ENCODE measurements at regions not wholly inside any gene's neighbourhood (a gene's known extent, or its start where the extent isn't known, plus 50 kb on each side); places are given as distances from the start of the nearest gene placed in this dataset.

DNA sequence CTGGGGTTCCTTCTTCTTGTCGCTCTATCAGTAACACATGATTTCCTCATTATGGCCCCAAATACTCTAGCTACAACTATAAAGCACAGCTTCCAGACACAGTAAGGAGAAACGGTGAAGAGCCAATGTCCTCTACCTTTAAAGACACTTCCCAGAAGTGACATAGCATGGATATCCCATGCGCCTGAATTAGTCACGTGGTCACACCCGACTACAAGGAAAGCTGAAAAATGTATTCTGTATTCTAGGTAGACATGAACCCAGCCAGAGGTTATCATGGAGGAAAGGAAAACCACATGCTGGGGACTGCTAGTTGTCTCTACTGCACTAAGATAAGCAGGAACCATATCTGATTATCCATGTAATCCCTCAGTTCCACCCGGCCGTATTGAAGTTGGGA, 244.3 kb downstream of the LMX1A start:
- TF ChIP-seq CEBPB (IDR thresholded peaks at IDR 0.05; ENCODE audit: low read depth) = no peak
- TF ChIP-seq ZNF274 (IDR thresholded peaks at IDR 0.05; ENCODE audit: low read depth, low read length) = no peak
- TF ChIP-seq EZH2 (IDR thresholded peaks at IDR 0.05) = no peak
- TF ChIP-seq, protein P1, sequence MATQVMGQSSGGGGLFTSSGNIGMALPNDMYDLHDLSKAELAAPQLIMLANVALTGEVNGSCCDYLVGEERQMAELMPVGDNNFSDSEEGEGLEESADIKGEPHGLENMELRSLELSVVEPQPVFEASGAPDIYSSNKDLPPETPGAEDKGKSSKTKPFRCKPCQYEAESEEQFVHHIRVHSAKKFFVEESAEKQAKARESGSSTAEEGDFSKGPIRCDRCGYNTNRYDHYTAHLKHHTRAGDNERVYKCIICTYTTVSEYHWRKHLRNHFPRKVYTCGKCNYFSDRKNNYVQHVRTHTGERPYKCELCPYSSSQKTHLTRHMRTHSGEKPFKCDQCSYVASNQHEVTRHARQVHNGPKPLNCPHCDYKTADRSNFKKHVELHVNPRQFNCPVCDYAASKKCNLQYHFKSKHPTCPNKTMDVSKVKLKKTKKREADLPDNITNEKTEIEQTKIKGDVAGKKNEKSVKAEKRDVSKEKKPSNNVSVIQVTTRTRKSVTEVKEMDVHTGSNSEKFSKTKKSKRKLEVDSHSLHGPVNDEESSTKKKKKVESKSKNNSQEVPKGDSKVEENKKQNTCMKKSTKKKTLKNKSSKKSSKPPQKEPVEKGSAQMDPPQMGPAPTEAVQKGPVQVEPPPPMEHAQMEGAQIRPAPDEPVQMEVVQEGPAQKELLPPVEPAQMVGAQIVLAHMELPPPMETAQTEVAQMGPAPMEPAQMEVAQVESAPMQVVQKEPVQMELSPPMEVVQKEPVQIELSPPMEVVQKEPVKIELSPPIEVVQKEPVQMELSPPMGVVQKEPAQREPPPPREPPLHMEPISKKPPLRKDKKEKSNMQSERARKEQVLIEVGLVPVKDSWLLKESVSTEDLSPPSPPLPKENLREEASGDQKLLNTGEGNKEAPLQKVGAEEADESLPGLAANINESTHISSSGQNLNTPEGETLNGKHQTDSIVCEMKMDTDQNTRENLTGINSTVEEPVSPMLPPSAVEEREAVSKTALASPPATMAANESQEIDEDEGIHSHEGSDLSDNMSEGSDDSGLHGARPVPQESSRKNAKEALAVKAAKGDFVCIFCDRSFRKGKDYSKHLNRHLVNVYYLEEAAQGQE (IDR thresholded peaks at IDR 0.05; ENCODE audit: low read depth) = no peak
- TF ChIP-seq YY1 (IDR thresholded peaks at IDR 0.05; ENCODE audit: extremely low read depth, insufficient replicate concordance, low read depth, low read length) = no peak
- no peak for TF ChIP-seq POLR2AphosphoS5 (IDR thresholded peaks at IDR 0.05; ENCODE audit: low read depth, low read length)
- TF ChIP-seq TCF7L2 (IDR thresholded peaks at IDR 0.05; ENCODE audit: borderline replicate concordance, extremely low read depth, insufficient read depth, insufficient read length) = no peak
- no peak for TF ChIP-seq SP1 (IDR thresholded peaks at IDR 0.05; ENCODE audit: low read depth)
- no peak for TF ChIP-seq CTCF (IDR thresholded peaks at IDR 0.05 in 2 of 3, conservative IDR thresholded peaks at IDR 0.05 in 1 of 3; ENCODE audit: borderline replicate concordance in 1 of 3, insufficient read depth in 1 of 3, low read depth in 2 of 3, low read length in 2 of 3)
- TF ChIP-seq JUND (IDR thresholded peaks at IDR 0.05) = no peak
- TF ChIP-seq SRF (IDR thresholded peaks at IDR 0.05; ENCODE audit: low read depth) = no peak
- TF ChIP-seq RAD21 (IDR thresholded peaks at IDR 0.05; ENCODE audit: low read depth) = no peak
- TF ChIP-seq, protein P2, sequence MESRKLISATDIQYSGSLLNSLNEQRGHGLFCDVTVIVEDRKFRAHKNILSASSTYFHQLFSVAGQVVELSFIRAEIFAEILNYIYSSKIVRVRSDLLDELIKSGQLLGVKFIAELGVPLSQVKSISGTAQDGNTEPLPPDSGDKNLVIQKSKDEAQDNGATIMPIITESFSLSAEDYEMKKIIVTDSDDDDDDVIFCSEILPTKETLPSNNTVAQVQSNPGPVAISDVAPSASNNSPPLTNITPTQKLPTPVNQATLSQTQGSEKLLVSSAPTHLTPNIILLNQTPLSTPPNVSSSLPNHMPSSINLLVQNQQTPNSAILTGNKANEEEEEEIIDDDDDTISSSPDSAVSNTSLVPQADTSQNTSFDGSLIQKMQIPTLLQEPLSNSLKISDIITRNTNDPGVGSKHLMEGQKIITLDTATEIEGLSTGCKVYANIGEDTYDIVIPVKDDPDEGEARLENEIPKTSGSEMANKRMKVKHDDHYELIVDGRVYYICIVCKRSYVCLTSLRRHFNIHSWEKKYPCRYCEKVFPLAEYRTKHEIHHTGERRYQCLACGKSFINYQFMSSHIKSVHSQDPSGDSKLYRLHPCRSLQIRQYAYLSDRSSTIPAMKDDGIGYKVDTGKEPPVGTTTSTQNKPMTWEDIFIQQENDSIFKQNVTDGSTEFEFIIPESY (IDR thresholded peaks at IDR 0.05; ENCODE audit: extremely low read depth, insufficient replicate concordance, low read length) = no peak
- TF ChIP-seq MAX (IDR thresholded peaks at IDR 0.05) = no peak
- no peak for TF ChIP-seq CBX3 (IDR thresholded peaks at IDR 0.05; ENCODE audit: low read depth)
- TF ChIP-seq SIN3A (IDR thresholded peaks at IDR 0.05; ENCODE audit: low read depth) = no peak
- no peak for TF ChIP-seq POLR2A (IDR thresholded peaks at IDR 0.05; ENCODE audit: borderline replicate concordance, extremely low read depth, insufficient read depth, insufficient read length)
- TF ChIP-seq ELF1 (IDR thresholded peaks at IDR 0.05; ENCODE audit: borderline replicate concordance, low read depth) = no peak
- Histone ChIP-seq H3K27ac (ENCODE audit: low read depth, low read length) (no peak overlapping the region), H3K4me2 (ENCODE audit: low read length) (no peak overlapping the region), H3K9ac (ENCODE audit: low read length) (no peak overlapping the region), H3K4me3 (replicated peaks in 1 of 2; ENCODE audit: low read depth in 1 of 2, low read length in 2 of 2) (no peak overlapping the region), H3K79me2 (ENCODE audit: insufficient read depth, low read length) (no peaks in the 10 kb centered on the region), H2AFZ (ENCODE audit: low read depth, low read length, poor library complexity, severe bottlenecking) (no peak overlapping the region), H3K4me1 (ENCODE audit: control insufficient read depth in 1 of 2, insufficient read depth in 2 of 2, low read length in 2 of 2) (peaks cover 0 to 11% of the 10 kb centered on the region in 2 experiments; a peak in 2 of 4 replicates), H3K36me3 (ENCODE audit: control insufficient read depth in 1 of 2, insufficient read depth in 2 of 2, low read length in 2 of 2) (no peaks in the 10 kb centered on the region), H3K27me3 (ENCODE audit: insufficient read depth, low read length) (peaks cover 16% of the 10 kb centered on the region), H3K9me3 (ENCODE audit: control insufficient read depth in 1 of 2, insufficient read depth in 1 of 2, low read depth in 1 of 2, low read length in 2 of 2) (no peaks in the 10 kb centered on the region), H3K9me2 (ENCODE audit: insufficient read depth) (no peaks in the 10 kb centered on the region), H4K20me1 (ENCODE audit: insufficient read depth) (no peaks in the 10 kb centered on the region)
- intact Hi-C loops (cut with micrococcal nuclease) = loop anchor here (10.0 kb wide), 1 partner anchor 483 kb away; no protein-coding TSS in a partner anchor
- ATAC-seq (no peak), DNase-seq (ENCODE audit: low read depth, low spot score) (no peak)
- BruUV-seq (replicated peaks) = no TSS peak
- RAD21 ChIA-PET (ENCODE audit: low non-redundant PET in 1 of 2, low total read pairs in 2 of 2, uncharacterized antibody in 2 of 2, unreplicated experiment in 2 of 2) = no interaction called here
- POLR2A ChIA-PET = no interaction called here
- CTCF ChIA-PET = interaction anchor here (3.9 kb wide), 1 partner anchor 256 kb away, joined by 26 read pairs; no protein-coding TSS in a partner anchor

Measured in HCT116 (cell line).